Testis (tissue), 2 donors: ENCODE measurements at regions not wholly inside any gene's neighbourhood (a gene's known extent, or its start where the extent isn't known, plus 50 kb on each side); places are given as distances from the start of the nearest gene placed in this dataset.

ENCODE experiments used
- CTCF ChIP-seq, 3 experiments: fragments of 450-650 bp in 2 of 3; fragments of 200-600 bp in 1 of 3; sonication (generic) in 1 of 3; IDR thresholded peaks; one replicate each; pipeline ENCODE4 v1.5.1; 2016 to 2019; ENCODE audit warnings: antibody characterized with exemption in 3 of 3, mild to moderate bottlenecking in 2 of 3, moderate library complexity in 1 of 3
- POLR2A ChIP-seq: fragments of 450-650 bp; IDR thresholded peaks from one replicate; pipeline ENCODE4 v1.6.1; 2017; ENCODE audit warnings: antibody characterized with exemption, mild to moderate bottlenecking, moderate library complexity

- no peak for TF ChIP-seq CTCF (IDR thresholded peaks at IDR 0.05)
- TF ChIP-seq POLR2A = no peak
Measured at GRCh38 chr2:240295256-240296103, 140.0 kb upstream of the GPC1 start.
